ENCODE measurements at regions not wholly inside any gene's neighbourhood (a gene's known extent, or its start where the extent isn't known, plus 50 kb on each side); places are given as distances from the start of the nearest gene placed in this dataset.

DNA sequence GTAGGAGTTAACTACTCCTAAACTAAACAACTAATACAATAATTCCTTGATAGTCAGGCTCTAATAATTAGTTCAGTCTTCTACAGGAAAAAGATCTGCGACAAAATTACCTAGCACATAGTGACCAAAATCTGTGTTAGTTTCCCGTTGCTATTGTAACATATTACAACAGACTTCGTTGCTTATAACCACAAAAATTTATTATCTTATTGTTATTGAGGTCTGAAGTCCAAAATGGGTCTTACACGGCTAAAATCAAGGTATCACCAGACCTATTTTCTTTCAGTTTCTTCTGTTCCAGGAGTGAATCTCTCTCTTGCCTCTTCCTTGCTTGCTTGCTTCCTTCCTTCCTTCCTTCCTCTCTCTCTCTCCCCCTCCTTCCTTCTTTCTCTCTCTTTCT lies 993.6 kb upstream of the SPRY2 start:
- Histone ChIP-seq H3K4me2 (replicated peaks; ENCODE audit: extremely low read depth, low read length, poor library complexity, severe bottlenecking) (no peak overlapping the region), H3K4me3 (replicated peaks in 1 of 3; ENCODE audit: low read depth in 2 of 3, low read length in 3 of 3) (no peak overlapping the region), H3K4me1 (ENCODE audit: control insufficient read depth in 1 of 2, insufficient read depth in 2 of 2, low read length in 2 of 2) (no peaks in the 10 kb centered on the region), H3K27ac (ENCODE audit: low read depth in 1 of 2, low read length in 2 of 2) (no peak overlapping the region), H3K9ac (ENCODE audit: insufficient read depth, low read length, poor library complexity, severe bottlenecking) (no peak overlapping the region), H3K9me3 (replicated peaks in 1 of 2; ENCODE audit: control insufficient read depth in 1 of 2, insufficient read depth in 1 of 2, low read length in 2 of 2) (peaks cover 11 to 14% of the 10 kb centered on the region in 2 donors), H4K20me1 (ENCODE audit: insufficient read depth, low read length) (no peaks in the 10 kb centered on the region), H3K79me2 (ENCODE audit: insufficient read depth, low read length) (no peaks in the 10 kb centered on the region), H3K36me3 (replicated peaks in 1 of 2; ENCODE audit: control insufficient read depth in 1 of 2, insufficient read depth in 2 of 2, low read length in 2 of 2) (no peaks in the 10 kb centered on the region), H2AFZ (ENCODE audit: insufficient read depth, low read depth, low read length, poor library complexity, severe bottlenecking) (no peak overlapping the region), H3K27me3 (ENCODE audit: control insufficient read depth in 2 of 2, insufficient read depth in 2 of 2, low read length in 2 of 2) (no peaks in the 10 kb centered on the region)
- intact Hi-C loops (cut with micrococcal nuclease) = no loop called here
- no peaks in the 10 kb centered on the region for H3K4me1 Mint-ChIP-seq
- H3K4me3 Mint-ChIP-seq = no peak overlapping the region
- TF ChIP-seq, protein P1, sequence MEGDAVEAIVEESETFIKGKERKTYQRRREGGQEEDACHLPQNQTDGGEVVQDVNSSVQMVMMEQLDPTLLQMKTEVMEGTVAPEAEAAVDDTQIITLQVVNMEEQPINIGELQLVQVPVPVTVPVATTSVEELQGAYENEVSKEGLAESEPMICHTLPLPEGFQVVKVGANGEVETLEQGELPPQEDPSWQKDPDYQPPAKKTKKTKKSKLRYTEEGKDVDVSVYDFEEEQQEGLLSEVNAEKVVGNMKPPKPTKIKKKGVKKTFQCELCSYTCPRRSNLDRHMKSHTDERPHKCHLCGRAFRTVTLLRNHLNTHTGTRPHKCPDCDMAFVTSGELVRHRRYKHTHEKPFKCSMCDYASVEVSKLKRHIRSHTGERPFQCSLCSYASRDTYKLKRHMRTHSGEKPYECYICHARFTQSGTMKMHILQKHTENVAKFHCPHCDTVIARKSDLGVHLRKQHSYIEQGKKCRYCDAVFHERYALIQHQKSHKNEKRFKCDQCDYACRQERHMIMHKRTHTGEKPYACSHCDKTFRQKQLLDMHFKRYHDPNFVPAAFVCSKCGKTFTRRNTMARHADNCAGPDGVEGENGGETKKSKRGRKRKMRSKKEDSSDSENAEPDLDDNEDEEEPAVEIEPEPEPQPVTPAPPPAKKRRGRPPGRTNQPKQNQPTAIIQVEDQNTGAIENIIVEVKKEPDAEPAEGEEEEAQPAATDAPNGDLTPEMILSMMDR (IDR thresholded peaks at IDR 0.05) = no peak
- H3K36me3 Mint-ChIP-seq = no peaks in the 10 kb centered on the region
- DNase-seq = no peak
- H3K9me3 Mint-ChIP-seq = peaks cover 0 to 9% (median 2%) of the 10 kb centered on the region in 7 donors
- no peak overlapping the region for H3K27ac Mint-ChIP-seq
- no peaks in the 10 kb centered on the region for H3K27me3 Mint-ChIP-seq (ENCODE audit: low read depth in 3 of 3)
- 100% methylated on average over 1 of the region's 4 CpGs for WGBS (ENCODE audit: insufficient coverage)

DNA sequence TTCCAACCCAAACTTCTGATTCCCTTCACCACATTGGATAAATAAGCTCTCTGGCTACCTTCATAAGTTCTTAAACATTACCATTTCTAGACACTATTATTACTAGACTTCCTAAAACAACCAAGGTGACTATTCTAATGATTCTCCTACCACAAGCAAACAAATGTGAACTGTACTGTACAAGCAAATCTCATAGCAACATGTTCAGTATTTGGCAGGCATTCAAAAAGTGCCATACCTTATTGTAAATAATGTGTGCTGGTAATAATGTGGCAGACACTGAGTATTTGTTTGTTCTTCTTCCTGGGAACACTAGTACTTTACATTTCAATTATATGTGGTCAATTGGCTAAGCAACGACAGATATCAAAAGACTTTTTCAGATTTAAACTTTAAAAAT lies 986.0 kb upstream of the SPRY2 start:
- H3K4me3 Mint-ChIP-seq = no peak overlapping the region
- no peaks in the 10 kb centered on the region for H3K4me1 ChIP-seq (ENCODE audit: control insufficient read depth in 1 of 2, insufficient read depth in 2 of 2, low read length in 2 of 2)
- no peak overlapping the region for H2AFZ ChIP-seq (ENCODE audit: insufficient read depth, low read depth, low read length, poor library complexity, severe bottlenecking)
- DNase-seq = no peak
- no peak overlapping the region for H3K27ac Mint-ChIP-seq
- H3K9me3 Mint-ChIP-seq = peaks cover 0 to 17% (median 5%) of the 10 kb centered on the region in 7 donors
- TF ChIP-seq, protein P1 (IDR thresholded peaks at IDR 0.05) = no peak
- H3K4me1 Mint-ChIP-seq = no peaks in the 10 kb centered on the region
- H3K9ac ChIP-seq (ENCODE audit: insufficient read depth, low read length, poor library complexity, severe bottlenecking) = no peak overlapping the region
- no peak overlapping the region for H3K4me2 ChIP-seq (replicated peaks; ENCODE audit: extremely low read depth, low read length, poor library complexity, severe bottlenecking)
- no peaks in the 10 kb centered on the region for H3K36me3 ChIP-seq (replicated peaks in 1 of 2; ENCODE audit: control insufficient read depth in 1 of 2, insufficient read depth in 2 of 2, low read length in 2 of 2)
- H3K36me3 Mint-ChIP-seq = no peaks in the 10 kb centered on the region
- H3K79me2 ChIP-seq (ENCODE audit: insufficient read depth, low read length) = no peaks in the 10 kb centered on the region
- intact Hi-C loops (cut with micrococcal nuclease) = no loop called here
- H3K4me3 ChIP-seq (replicated peaks in 1 of 3; ENCODE audit: low read depth in 2 of 3, low read length in 3 of 3) = no peak overlapping the region
- no peaks in the 10 kb centered on the region for H3K27me3 Mint-ChIP-seq (ENCODE audit: low read depth in 3 of 3)
- no peaks in the 10 kb centered on the region for H3K27me3 ChIP-seq (ENCODE audit: control insufficient read depth in 2 of 2, insufficient read depth in 2 of 2, low read length in 2 of 2)
- H3K9me3 ChIP-seq (replicated peaks in 1 of 2; ENCODE audit: control insufficient read depth in 1 of 2, insufficient read depth in 1 of 2, low read length in 2 of 2) = peaks cover 14 to 30% of the 10 kb centered on the region in 2 donors
- H4K20me1 ChIP-seq (ENCODE audit: insufficient read depth, low read length) = no peaks in the 10 kb centered on the region
- no CpG with 5 or more reads among the region's 1 CpG for WGBS (ENCODE audit: insufficient coverage)
- no peak overlapping the region for H3K27ac ChIP-seq (ENCODE audit: low read depth in 1 of 2, low read length in 2 of 2)

All from CD14-positive monocyte (primary cell).